Activated T-helper 17 cell treated with anti-CD3 and anti-CD28 coated beads, Interleukin-2, amount 50 U/mL, for 72 hours (primary cell): ENCODE measurements at regions not wholly inside any gene's neighbourhood (a gene's known extent, or its start where the extent isn't known, plus 50 kb on each side); places are given as distances from the start of the nearest gene placed in this dataset.

Experiments used
- ATAC-seq: fragments of 150-1000 bp; cut with Tn5 transposase; replicated peaks from 2 replicates; pipeline ENCODE4 v1.10.0; 2021; ENCODE audit warnings: mild to moderate bottlenecking, moderate library complexity
- H3K27ac Mint-ChIP-seq: one replicate; pipeline ENCODE4 v1.8.0; 2022; ENCODE audit warnings: mixed read lengths
- H3K27me3 Mint-ChIP-seq: one replicate; pipeline ENCODE4 v1.8.0; 2022; ENCODE audit warnings: mixed read lengths
- H3K36me3 Mint-ChIP-seq: one replicate; pipeline ENCODE4 v1.8.0; 2022; ENCODE audit warnings: low read depth, mild to moderate bottlenecking, mixed read lengths
- H3K4me1 Mint-ChIP-seq: one replicate; pipeline ENCODE4 v1.8.0; 2022; ENCODE audit warnings: mixed read lengths
- H3K4me3 Mint-ChIP-seq: one replicate; pipeline ENCODE4 v1.8.0; 2022; ENCODE audit warnings: mild to moderate bottlenecking, mixed read lengths
- H3K9me3 Mint-ChIP-seq: one replicate; pipeline ENCODE4 v1.8.0; 2022; ENCODE audit warnings: mixed read lengths

- Mint-ChIP-seq H3K4me3 (no peak overlapping the region), H3K4me1 (no peaks in the 10 kb centered on the region), H3K36me3 (no peaks in the 10 kb centered on the region), H3K27me3 (no peaks in the 10 kb centered on the region), H3K27ac (no peak overlapping the region), H3K9me3 (peaks cover 16% of the 10 kb centered on the region)
- ATAC-seq: no peak
Measured at GRCh38 chr2:188170356-188170755, 121.3 kb upstream of the GULP1 start.

- ATAC-seq: no peak
- Mint-ChIP-seq H3K4me1 (no peaks in the 10 kb centered on the region), H3K9me3 (no peaks in the 10 kb centered on the region)
Measured at GRCh38 chr2:188176620-188177019, 115.1 kb upstream of the GULP1 start.

GRCh38 chr2:188181067-188181838 lies 110.4 kb upstream of the GULP1 start:
- H3K27me3 Mint-ChIP-seq: no peaks in the 10 kb centered on the region
- H3K27ac Mint-ChIP-seq: no peak overlapping the region
- no peaks in the 10 kb centered on the region for H3K36me3 Mint-ChIP-seq
- no peaks in the 10 kb centered on the region for H3K9me3 Mint-ChIP-seq
- ATAC-seq: no peak
- H3K4me3 Mint-ChIP-seq: peak overlapping the region; percentile 22
- H3K4me1 Mint-ChIP-seq: no peaks in the 10 kb centered on the region

More at GRCh38 chr2:188176620-188177019, 115.1 kb upstream of the GULP1 start:
- Mint-ChIP-seq H3K36me3 (no peaks in the 10 kb centered on the region), H3K27ac (no peak overlapping the region), H3K4me3 (no peak overlapping the region), H3K27me3 (no peaks in the 10 kb centered on the region)

GRCh38 chr2:188181884-188182283 lies 109.8 kb upstream of the GULP1 start:
- Mint-ChIP-seq H3K27ac (no peak overlapping the region), H3K36me3 (no peaks in the 10 kb centered on the region), H3K9me3 (no peaks in the 10 kb centered on the region), H3K4me3 (no peak overlapping the region), H3K4me1 (no peaks in the 10 kb centered on the region), H3K27me3 (no peaks in the 10 kb centered on the region)
- no peak for ATAC-seq

GRCh38 chr2:188187726-188188125 lies 103.9 kb upstream of the GULP1 start:
- H3K4me1 Mint-ChIP-seq: no peaks in the 10 kb centered on the region
- no peaks in the 10 kb centered on the region for H3K27me3 Mint-ChIP-seq
- H3K4me3 Mint-ChIP-seq: no peak overlapping the region
- no peak for ATAC-seq
- no peak overlapping the region for H3K27ac Mint-ChIP-seq
- H3K36me3 Mint-ChIP-seq: no peaks in the 10 kb centered on the region
- no peaks in the 10 kb centered on the region for H3K9me3 Mint-ChIP-seq

- H3K36me3 Mint-ChIP-seq: no peaks in the 10 kb centered on the region
- no peaks in the 10 kb centered on the region for H3K4me1 Mint-ChIP-seq
- H3K9me3 Mint-ChIP-seq: no peaks in the 10 kb centered on the region
- H3K27ac Mint-ChIP-seq: no peak overlapping the region
- H3K27me3 Mint-ChIP-seq: no peaks in the 10 kb centered on the region
- ATAC-seq: peak; percentile 68
- no peak overlapping the region for H3K4me3 Mint-ChIP-seq
Measured at GRCh38 chr2:188189356-188189755, 102.3 kb upstream of the GULP1 start.

- no peak overlapping the region for H3K27ac Mint-ChIP-seq
- no peak overlapping the region for H3K4me3 Mint-ChIP-seq
- H3K4me1 Mint-ChIP-seq: no peaks in the 10 kb centered on the region
- H3K27me3 Mint-ChIP-seq: no peaks in the 10 kb centered on the region
- H3K36me3 Mint-ChIP-seq: no peaks in the 10 kb centered on the region
- no peak for ATAC-seq
- H3K9me3 Mint-ChIP-seq: no peaks in the 10 kb centered on the region
Measured at GRCh38 chr2:188193230-188193629, 98.4 kb upstream of the GULP1 start.

- H3K27ac Mint-ChIP-seq: no peak overlapping the region
- H3K4me1 Mint-ChIP-seq: no peaks in the 10 kb centered on the region
- H3K9me3 Mint-ChIP-seq: no peaks in the 10 kb centered on the region
- no peak overlapping the region for H3K4me3 Mint-ChIP-seq
- H3K36me3 Mint-ChIP-seq: no peaks in the 10 kb centered on the region
- no peaks in the 10 kb centered on the region for H3K27me3 Mint-ChIP-seq
- ATAC-seq: no peak
Measured at GRCh38 chr2:188196343-188197008, 95.2 kb upstream of the GULP1 start.

- Mint-ChIP-seq H3K27ac (no peak overlapping the region), H3K4me1 (no peaks in the 10 kb centered on the region), H3K36me3 (no peaks in the 10 kb centered on the region), H3K9me3 (no peaks in the 10 kb centered on the region), H3K4me3 (no peak overlapping the region), H3K27me3 (no peaks in the 10 kb centered on the region)
- ATAC-seq: no peak
Measured at GRCh38 chr2:188199716-188200128, 92.0 kb upstream of the GULP1 start.

- Mint-ChIP-seq H3K27ac (no peak overlapping the region), H3K9me3 (no peaks in the 10 kb centered on the region), H3K27me3 (no peaks in the 10 kb centered on the region), H3K36me3 (no peaks in the 10 kb centered on the region), H3K4me3 (no peak overlapping the region), H3K4me1 (no peaks in the 10 kb centered on the region)
- ATAC-seq: no peak
Measured at GRCh38 chr2:188201639-188202038, 90.0 kb upstream of the GULP1 start.

- Mint-ChIP-seq H3K4me1 (no peaks in the 10 kb centered on the region), H3K27me3 (no peaks in the 10 kb centered on the region), H3K36me3 (no peaks in the 10 kb centered on the region), H3K4me3 (no peak overlapping the region), H3K27ac (no peak overlapping the region), H3K9me3 (no peaks in the 10 kb centered on the region)
- no peak for ATAC-seq
Measured at GRCh38 chr2:188202777-188203176, 88.9 kb upstream of the GULP1 start.

- H3K4me1 Mint-ChIP-seq: no peaks in the 10 kb centered on the region
- no peaks in the 10 kb centered on the region for H3K27me3 Mint-ChIP-seq
- H3K36me3 Mint-ChIP-seq: no peaks in the 10 kb centered on the region
- ATAC-seq: no peak
- H3K4me3 Mint-ChIP-seq: no peak overlapping the region
- H3K27ac Mint-ChIP-seq: no peak overlapping the region
- no peaks in the 10 kb centered on the region for H3K9me3 Mint-ChIP-seq
Measured at GRCh38 chr2:188203776-188204175, 87.9 kb upstream of the GULP1 start.

GRCh38 chr2:188204824-188205223 lies 86.8 kb upstream of the GULP1 start:
- Mint-ChIP-seq H3K27me3 (no peaks in the 10 kb centered on the region), H3K4me1 (no peaks in the 10 kb centered on the region), H3K4me3 (no peak overlapping the region), H3K9me3 (peaks cover 5% of the 10 kb centered on the region), H3K36me3 (no peaks in the 10 kb centered on the region), H3K27ac (no peak overlapping the region)
- no peak for ATAC-seq

- Mint-ChIP-seq H3K9me3 (peaks cover 5% of the 10 kb centered on the region), H3K27ac (no peak overlapping the region), H3K4me1 (no peaks in the 10 kb centered on the region), H3K4me3 (no peak overlapping the region), H3K36me3 (no peaks in the 10 kb centered on the region), H3K27me3 (no peaks in the 10 kb centered on the region)
- no peak for ATAC-seq
Measured at GRCh38 chr2:188207554-188207953, 84.1 kb upstream of the GULP1 start.

- H3K9me3 Mint-ChIP-seq: peaks cover 5% of the 10 kb centered on the region
Measured at GRCh38 chr2:188209218-188209617, 82.5 kb upstream of the GULP1 start.

More at GRCh38 chr2:188209218-188209617, 82.5 kb upstream of the GULP1 start:
- ATAC-seq: no peak
- H3K27me3 Mint-ChIP-seq: no peaks in the 10 kb centered on the region
- no peaks in the 10 kb centered on the region for H3K4me1 Mint-ChIP-seq
- H3K4me3 Mint-ChIP-seq: no peak overlapping the region
- no peak overlapping the region for H3K27ac Mint-ChIP-seq
- H3K36me3 Mint-ChIP-seq: no peaks in the 10 kb centered on the region
